Esophagus squamous epithelium (tissue), 4 donors: ENCODE measurements at regions not wholly inside any gene's neighbourhood (a gene's known extent, or its start where the extent isn't known, plus 50 kb on each side); places are given as distances from the start of the nearest gene placed in this dataset.

ENCODE experiments used
- CTCF ChIP-seq, 6 experiments: fragments of 450-650 bp in 4 of 6; fragments of 200-600 bp in 2 of 6; sonication (generic) in 2 of 6; IDR thresholded peaks; one replicate each; pipeline ENCODE4 v1.5.1; 2016 to 2019; ENCODE audit warnings: antibody characterized with exemption in 6 of 6, mild to moderate bottlenecking in 4 of 6, moderate library complexity in 4 of 6
- POLR2A ChIP-seq, 4 donors: fragments of 450-650 bp; IDR thresholded peaks; one replicate each; pipeline ENCODE4 v1.6.1; 2017; ENCODE audit warnings: antibody characterized with exemption in 4 of 4, mild to moderate bottlenecking in 4 of 4, moderate library complexity in 3 of 4

- TF ChIP-seq CTCF (IDR thresholded peaks at IDR 0.05) (no peak), POLR2A (IDR thresholded peaks at IDR 0.05) (no peak)
Observed at GRCh38 chr6:22765015-22765414, 195.6 kb downstream of the HDGFL1 start.
